DMS53 treated with DMSO at 0.1 percent for 48 hours (cell line): ENCODE measurements at regions not wholly inside any gene's neighbourhood (a gene's known extent, or its start where the extent isn't known, plus 50 kb on each side); places are given as distances from the start of the nearest gene placed in this dataset.

Source experiments
- DNase-seq: peaks from one replicate; lab custom pipeline; 2025; ENCODE audit not compliant: unreplicated experiment; lab: John Stamatoyannopoulos, UW

DNA sequence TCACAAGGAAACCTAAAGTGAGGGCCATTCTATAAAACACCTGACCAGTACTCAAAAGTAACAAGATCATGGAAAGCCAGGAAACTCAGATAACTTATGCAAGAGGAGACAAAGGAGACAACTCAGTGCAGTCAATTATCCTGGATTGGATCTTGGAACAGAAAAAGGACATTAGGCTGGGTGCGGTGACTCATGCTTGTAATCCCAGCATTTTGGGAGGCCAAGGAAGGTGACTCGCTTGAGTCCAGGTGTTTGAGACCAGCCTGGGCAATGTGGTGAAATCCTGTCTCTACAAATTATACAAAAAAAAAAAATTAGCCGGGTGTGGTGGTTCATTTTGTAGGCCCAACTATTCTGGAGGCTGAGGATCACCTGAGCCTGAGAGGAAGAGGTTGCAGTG lies 424.5 kb upstream of the SPRED2 start:
- no peak for DNase-seq

DNA sequence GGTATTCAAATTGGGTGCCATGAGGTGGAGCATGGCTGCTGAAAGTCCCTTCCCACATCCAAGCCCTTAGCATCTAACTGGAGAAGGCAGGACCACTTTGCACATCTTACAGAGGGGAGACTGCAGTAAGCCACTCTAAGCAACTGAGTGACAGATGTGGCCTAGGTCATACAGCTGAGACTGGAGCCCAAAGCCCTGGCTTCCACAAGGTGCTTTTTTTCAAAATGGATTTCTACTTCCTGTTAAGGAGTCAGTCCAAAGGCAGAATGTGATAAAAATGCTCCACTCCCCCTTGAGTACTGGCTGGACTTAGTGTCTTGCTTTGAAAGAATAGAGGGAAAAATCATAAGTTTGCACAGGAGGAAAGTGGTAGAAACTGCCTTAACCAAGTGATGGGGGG lies 424.0 kb upstream of the SPRED2 start:
- no peak for DNase-seq

DNA sequence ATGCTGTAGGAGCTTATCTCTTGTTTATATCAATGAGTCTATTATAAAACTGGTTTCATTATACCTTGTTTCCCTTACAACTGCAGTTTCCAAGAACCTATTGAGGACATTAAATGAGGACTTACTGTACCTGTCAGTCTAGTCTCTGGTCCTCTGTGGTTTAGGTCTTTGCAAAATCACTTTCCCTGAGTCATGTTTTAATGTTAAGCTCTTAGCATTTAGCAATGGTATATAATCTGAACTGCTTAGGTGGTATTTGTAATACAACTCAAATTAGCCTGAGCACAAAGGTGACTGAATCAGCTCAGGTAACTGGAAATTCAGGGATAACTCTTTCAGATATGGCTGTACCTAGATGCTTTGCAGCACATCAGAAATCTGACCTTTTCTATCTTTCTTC lies 418.3 kb upstream of the SPRED2 start:
- no peak for DNase-seq

DNA sequence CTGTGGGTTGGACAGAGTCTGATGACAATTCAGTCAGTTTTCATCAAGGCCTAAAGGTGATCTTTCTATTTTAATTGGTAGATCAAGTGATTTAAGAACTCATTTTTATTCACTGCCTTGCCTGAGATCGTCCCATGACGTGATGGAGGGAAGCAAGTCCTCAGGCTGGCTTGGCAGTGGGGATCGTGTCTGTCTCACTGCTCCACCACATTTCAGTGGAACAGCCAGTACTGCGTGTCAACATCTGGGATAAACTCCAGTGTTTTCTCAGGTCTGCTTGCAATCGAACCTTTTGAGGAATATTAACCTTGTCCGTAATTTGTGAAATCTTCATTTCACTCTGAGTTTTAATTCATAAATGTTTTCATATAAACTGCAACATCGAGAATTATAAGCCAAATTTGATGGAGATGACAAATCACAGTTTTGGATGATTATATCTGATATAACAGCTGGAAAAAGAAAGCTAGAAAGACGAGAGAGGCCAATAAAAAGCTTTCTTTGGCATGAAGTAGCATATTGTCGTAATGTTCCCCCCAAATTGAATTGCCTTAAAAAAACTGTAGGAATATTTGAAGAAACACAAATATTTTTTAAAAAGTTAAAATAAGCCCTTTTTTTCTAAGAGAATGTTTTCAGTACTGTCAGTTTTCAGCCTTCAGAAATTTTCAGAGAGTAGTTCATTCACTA lies 414.7 kb upstream of the SPRED2 start:
- DNase-seq, result no peak

DNA sequence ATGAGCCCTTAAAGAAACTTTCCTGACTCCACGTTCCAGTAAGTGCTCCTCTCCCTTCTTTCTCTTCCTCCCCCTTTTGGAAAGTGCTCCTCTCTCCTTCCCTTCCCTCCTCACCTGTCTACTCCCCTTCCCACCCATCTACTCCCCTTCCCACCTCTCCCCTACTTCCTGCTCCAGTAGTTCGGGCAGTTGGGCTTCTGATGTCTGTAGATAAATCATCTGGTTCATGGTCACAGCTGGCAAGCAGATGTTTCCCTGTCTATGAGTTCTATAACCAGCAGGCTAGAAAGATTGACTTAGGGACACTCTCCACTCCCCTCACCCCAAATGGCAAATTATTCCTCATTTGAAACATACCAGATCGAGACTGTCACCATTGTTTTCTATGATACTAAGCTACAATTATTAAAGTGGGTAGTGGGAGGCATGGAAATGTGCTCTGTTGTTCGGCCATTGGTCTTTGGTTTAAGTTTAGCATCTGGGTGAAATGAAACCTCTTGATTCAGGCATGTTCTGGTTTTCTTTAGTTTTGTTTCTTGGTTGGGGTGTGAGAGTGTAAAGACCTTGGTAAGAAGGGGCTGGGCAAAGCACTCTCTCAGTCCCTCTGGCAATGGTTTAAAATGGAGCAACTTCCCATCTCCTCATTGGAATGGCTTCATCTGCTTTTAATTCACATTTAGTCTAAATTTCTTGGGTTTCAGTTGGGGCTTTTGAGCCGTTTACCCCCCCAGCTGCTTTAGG lies 413.2 kb upstream of the SPRED2 start:
- no peak for DNase-seq

- DNase-seq, result no peak
Measured at GRCh38 chr2:65842104-65842503, 409.7 kb upstream of the SPRED2 start.

- DNase-seq, result no peak
Measured at GRCh38 chr2:65835975-65836549, 403.7 kb upstream of the SPRED2 start.

DNA sequence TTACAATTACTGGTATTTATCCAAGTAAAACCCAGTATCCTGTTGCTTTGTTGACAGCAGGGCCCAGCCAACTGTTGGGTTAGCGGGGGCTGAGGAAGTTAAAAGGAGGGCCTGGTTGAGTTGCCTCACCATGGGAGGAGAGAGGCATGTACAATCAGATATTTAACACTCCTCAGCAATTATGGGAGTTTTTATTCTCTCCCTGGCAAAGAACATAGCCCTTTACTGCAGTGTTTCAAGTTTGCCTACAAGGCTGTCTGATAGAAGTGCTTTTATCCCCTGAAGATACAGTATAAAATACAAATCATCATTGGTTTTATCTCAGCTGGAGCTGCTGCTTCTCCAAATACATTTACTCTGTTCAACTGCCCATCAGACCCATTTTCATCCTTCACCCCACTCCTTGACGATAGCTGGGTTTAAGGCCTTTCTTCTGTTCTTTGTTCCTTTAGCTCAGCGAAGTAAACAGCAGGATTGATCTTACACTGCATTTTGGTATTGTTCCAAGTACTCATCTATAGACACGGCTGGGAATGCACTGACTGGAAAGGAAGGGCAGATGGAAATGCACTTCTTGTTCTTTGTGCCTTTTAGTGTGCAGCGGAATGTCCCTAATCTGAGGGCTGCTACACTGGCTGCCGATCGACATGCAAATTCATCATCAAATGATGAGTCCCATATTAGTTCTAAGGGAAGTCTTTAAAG lies 402.5 kb upstream of the SPRED2 start:
- no peak for DNase-seq

DNA sequence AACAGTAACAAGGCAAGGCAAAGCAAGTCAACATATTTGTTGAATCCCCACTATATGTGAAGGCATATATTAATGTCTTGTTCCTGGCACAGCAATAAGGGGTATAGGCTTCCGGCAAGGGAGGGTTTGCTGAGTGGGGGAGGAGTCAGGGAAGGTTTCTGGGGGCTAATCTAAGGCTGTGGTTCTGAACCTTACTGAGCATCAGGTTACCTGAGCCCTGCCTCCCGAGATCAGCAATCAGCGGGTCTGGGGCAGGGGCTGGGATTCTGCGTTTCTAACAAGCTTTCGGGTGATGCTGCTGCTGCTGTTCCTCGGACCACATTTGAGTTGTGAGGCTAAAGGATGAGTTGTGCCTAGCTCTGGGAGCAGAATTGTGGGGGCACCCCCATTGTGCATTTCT lies 401.7 kb upstream of the SPRED2 start:
- DNase-seq, result no peak

DNA sequence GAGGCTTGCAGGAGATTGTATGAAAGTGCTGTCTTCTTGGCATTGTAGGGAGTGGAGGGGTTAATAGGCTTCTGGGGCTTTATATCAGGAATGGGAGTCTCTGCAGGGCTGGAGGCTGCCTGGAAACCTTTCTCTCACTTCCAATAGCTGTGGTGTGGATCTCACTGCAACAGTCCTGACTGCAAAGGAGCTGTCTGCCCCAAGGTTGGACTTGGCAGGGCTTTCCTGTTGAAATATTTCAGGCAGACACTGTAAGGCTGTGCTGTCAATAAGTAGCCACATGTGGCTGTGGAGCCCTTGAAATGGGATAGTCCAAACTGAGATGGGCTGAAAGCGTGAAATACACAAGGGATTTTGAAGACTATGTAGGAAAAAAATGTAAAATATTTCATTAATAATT lies 399.1 kb upstream of the SPRED2 start:
- no peak for DNase-seq

GRCh38 chr2:65826567-65826966 lies 394.2 kb upstream of the SPRED2 start:
- no peak for DNase-seq

- DNase-seq, result no peak
Measured at GRCh38 chr2:65823511-65823910, 391.1 kb upstream of the SPRED2 start.

GRCh38 chr2:65820454-65820853 lies 388.1 kb upstream of the SPRED2 start:
- DNase-seq, result no peak

DNA sequence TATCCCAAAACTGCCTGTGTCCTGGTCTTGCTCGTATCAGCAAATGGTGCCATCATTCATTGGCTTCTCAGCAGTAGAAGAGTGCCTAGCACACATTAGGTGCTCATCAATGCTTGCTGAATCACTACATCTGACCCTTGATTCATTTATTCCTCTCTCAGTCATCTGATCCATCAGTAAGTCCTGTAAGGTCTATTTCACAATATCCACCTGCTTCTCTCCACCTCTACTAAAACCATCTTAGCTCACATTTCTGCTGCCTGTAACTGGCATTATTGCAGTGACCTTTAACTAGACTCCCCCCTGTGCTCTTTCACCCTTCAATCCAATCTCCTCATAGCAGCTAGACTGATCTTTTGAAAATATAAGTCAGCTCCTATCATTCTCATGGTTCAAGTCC lies 387.6 kb upstream of the SPRED2 start:
- no peak for DNase-seq

DNA sequence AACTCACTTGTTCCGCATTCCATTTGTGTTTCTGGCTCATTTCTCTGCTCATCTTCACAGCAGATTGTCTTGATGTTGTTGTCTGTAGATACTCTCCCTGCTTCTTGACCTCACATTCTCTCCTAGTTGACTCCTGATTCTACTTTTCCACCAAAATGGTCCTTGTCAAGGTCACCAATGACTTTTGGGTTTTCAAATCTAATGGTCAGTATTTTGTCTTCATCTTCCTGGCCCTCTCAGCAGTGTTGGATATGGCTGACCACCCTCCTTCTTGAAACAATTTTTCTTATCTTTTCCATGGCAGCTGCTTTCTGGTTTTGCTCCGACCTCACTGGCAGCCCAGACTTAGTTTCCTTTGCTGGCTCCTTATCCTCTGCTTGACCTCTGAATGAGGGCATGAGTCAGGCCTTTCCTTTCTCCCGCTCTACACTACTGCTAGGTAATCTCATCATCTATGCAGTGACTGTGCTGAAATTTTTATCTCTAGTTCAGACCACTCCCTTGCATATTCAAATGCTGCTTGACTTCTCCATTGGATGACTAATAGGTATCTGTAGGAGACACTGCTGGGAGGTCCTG lies 386.6 kb upstream of the SPRED2 start:
- no peak for DNase-seq

DNA sequence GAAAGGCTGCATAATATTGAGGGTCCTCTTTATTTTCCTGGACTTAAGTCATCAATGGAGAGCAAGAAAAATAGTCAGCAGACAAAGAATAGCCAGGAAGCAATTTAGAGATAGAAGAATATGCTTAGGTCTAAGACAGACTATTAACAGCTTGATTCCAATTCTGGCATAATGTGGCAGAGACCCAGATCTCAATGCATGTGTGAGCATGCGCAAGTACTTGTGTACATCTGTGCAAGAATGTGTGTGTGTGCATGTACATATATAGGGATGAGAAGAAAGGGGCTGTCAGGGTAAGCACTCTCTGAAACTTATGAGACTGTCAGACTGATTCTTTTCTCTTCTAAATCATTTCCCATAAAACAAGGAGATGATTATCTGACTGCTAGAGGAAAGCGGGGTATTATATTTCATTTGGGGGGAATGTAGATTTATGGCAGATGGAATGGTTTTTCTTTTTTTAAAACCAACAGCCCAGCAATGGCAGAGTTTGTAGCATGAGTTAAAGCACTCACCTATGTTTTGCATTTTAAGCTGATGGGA lies 381.3 kb upstream of the SPRED2 start:
- no peak for DNase-seq

DNA sequence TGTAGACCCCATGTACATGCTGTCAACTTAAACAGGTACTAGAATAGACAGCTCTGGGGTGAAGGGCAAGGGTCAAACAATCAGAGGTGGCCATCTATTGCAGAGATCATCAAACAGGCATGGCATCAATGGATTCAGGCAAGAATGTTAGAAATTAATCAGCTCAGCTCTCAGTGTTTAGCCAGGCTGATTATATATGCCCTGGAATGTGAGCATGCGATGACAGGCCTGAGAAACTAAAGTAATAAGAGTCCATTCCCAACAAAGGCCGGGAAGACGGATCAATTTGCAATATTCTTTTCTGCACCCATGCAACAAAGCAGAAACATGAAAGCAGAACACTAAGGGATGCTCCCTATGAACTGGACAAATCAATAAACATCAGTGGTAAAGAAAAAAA lies 380.5 kb upstream of the SPRED2 start:
- DNase-seq, result no peak

DNA sequence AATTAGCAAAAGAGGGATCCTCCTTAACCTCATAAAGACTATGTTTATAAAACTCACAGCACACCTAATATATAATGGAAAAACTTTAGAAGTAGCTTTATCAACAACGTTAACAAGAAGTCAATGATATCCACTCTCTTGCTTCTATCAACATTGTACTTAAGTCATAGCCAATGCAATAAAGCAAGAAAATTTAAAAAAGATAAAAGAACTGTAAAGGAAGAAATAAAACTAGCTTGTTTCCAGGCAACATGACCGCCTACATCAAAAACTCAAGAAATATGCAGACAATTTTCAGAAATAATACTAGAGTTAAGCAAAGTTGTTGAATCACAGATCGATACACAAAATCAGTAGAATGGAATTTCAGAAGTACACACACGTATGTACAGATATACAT lies 375.5 kb upstream of the SPRED2 start:
- no peak for DNase-seq

DNA sequence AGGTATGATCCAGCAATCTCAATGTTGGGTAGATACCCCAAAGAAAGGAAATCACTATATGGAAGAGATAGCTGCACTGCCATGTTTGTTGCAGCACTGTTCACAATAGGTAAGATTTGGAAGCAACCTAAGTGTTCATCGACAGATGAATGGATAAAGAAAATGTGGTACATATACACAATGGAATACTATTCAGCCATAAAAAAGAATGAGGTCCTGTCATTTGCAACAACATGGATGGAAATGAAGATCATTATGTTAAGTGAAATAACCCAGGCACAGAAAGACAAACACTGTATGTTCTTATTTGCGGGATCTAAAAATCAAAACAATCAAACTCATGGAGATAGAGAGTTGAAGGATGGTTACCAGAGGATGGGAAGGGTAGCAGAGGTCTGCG lies 372.4 kb upstream of the SPRED2 start:
- DNase-seq, result no peak

DNA sequence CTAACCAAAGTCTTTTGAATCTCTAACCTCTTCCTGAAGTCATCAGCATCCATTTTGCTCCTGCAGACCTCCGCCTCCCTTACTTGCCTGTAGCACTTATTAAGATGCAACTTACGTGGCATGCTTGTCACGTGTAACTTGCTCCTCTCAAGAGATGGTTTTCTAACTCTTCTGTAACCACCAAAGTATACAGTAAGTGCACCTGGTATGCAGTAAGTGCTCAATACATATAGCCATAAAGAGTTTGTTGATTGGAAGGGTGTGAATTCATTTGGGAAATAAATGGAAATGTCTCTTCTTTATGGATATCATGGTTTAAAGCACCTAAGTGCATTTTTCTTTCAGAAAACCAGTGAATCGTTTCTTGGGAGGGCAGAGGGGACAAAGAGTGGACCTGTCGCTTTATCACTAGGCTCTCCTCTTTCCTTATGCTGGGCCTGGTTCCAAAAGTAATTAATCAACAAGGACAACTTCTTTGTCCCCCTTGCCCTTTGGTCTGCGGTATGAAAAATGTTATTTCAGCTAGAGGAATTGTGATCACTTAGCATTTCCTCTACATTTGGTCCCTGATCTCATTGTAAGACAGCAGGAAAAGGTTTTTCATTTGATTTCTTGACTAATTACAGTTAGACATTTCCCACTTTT lies 370.0 kb upstream of the SPRED2 start:
- DNase-seq, result no peak

DNA sequence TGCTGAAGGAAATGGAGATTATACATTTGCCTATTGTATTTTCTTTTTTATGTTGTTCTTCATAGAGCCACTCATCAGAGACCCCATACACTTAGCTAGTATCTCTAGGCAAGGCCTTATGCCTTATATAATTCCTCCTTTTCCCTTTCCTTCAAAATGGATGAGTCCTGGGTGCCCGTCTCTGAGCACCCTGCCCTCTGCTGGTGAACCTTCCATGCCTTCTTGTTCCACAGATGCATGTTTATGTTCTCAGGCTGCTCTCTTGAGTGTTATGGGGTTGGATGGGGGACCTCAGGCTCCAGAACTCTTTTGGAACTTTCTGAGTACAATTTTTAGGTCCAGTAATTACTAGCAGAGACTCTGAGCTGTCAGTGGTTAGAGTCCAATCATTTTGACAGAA lies 368.6 kb upstream of the SPRED2 start:
- peak; percentile 17 for DNase-seq
